Activated CD8-positive, alpha-beta memory T cell treated with anti-CD3 and anti-CD28 coated beads for 48 hours (primary cell): ENCODE measurements at regions not wholly inside any gene's neighbourhood (a gene's known extent, or its start where the extent isn't known, plus 50 kb on each side); places are given as distances from the start of the nearest gene placed in this dataset.

Experiments used
- DNase-seq, 3 experiments: peaks; one replicate each; pipeline ENCODE4 v3.0.0-alpha.2; 2020; ENCODE audit warnings: low read depth in 2 of 3, low spot score in 2 of 3

GRCh38 chr10:78571286-78571685 lies 497.5 kb upstream of the ZMIZ1 start:
- DNase-seq = no peak

DNA sequence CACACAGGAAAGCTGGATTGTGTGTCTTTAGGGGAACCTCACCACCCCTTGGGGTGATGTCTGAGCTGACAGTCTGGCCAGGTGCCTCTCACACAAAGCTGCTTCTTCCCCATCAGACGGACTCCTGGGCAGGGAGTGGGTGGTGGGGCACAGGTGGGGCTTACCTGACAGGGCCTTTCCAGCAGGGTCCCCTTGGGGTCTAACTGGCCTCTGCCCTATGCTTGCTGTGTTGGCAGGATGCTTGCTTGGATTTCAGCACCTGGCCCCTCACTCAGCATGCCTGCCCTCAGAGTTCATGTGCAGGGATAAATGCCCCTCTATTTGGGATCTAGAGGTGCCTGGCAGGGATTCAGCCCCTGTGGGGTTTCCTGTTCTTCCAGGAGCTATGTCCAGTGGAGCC lies 496.9 kb upstream of the ZMIZ1 start:
- DNase-seq = no peak

DNA sequence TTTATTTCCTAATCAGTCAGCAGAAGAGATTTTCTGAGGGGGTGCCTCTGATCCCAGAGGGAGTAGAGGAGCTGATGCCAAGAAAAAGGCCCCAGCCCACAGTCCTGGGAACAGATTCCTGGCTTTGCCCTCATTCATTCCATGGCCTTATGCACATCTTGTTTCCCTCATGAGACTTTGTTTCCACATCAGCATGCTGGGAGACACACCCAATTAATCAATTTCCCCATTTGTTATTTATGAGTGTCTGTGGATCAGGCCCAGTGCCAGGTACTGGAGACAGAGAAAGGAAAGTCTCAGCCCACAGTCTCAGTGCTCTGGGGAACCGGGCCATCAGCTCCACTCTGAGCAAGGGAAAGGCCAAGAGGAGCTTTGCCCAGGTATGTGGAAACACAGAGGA lies 496.2 kb upstream of the ZMIZ1 start:
- no peak for DNase-seq

DNA sequence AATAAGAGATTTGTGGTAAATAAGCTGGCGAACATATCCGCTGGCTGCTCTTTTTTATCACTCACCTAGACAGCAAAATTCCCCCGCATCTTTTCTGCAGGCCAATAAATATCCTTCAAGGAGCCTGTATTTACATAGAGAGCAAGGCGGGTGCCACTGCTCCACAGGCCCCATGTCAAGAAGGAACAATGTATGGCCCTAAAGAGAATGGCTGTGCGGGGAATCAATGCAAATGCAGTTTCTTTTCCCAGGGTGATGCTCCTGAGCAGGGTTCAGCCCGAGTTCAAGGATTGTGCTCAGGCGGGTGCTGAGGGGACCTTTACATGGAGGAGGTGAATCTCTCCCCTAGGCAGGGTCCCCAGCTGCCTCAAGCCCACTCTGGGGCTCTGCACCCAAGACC lies 494.2 kb upstream of the ZMIZ1 start:
- no peak for DNase-seq

DNA sequence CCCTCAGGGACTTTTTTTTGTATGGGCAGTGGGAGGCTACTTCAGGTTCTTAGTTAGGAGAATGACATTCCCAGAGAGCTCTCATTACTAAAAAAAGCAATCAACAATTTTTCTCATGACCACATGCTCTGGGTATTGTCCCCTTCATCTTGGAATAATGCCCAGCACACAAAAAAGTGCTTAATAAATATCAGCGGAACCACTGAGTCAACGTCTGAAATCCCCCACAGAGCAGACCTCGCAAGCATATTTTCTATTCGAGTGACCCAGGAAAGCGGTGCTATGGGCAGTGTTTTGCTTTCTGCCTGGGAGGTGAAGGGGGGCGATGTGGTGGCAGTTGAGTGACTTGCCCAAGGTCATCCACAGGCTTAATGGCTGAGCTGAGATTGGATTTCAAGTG lies 493.4 kb upstream of the ZMIZ1 start:
- DNase-seq = no peak

DNA sequence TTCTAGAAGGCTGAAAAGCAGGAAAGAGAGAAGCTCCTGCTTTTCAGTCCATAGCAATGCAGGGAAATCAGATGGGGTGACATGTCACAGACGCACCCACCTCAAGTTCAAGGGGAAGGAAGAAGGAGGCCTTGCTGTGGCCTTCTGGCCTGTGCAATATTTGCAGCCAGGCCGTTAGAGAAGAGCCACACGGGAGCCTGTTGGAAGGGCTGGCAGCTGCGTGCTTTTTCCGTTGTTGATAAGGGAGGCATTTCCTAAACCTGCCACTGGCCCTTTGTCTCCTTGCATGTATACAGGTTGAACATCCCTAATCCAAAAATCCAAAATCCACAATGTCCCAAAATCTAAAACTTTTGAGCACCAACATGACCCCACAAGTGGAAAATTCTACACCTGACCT lies 492.5 kb upstream of the ZMIZ1 start:
- DNase-seq = no peak

DNA sequence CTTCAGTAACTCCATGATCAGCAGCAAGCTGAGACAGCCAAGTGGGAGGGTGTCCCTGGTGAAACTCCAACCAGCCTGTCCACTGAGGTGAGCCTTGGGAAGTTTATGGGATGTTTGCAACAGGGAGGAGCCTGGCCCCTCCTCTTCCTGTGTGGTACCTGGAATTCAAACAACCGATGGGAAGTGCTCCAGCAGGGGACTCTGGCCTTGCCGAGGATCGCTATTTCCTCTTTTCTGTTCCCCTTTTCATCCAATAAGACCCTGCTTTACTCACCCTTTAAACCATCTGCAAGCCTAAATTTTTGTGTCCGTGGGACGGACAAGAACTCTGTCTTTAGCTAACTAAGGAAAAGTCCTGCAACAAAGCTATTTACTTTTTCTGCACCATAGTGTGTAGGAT lies 491.1 kb upstream of the ZMIZ1 start:
- DNase-seq = no peak

GRCh38 chr10:78578929-78579328 lies 489.8 kb upstream of the ZMIZ1 start:
- DNase-seq = peak; percentile 15 to 26 (median 23)

DNA sequence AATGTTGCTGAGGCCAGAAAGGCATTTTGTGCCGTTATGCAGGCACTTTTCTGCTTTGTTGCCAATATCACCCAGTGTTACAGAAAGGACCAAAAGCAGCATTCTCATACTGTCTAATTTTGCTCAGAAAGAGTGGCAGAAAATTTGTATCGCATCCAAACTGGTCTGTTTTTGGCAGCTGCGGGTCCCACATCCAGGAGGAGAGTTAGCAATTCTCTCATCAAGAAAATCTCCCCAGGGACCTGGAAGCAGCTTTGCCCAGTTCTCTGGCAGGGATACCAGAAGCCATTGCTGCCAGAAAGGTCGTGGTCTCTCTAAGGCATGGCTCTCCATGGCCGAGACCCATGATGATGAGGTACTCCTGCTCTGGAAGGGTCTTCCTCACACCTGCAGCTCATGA lies 489.2 kb upstream of the ZMIZ1 start:
- no peak for DNase-seq

DNA sequence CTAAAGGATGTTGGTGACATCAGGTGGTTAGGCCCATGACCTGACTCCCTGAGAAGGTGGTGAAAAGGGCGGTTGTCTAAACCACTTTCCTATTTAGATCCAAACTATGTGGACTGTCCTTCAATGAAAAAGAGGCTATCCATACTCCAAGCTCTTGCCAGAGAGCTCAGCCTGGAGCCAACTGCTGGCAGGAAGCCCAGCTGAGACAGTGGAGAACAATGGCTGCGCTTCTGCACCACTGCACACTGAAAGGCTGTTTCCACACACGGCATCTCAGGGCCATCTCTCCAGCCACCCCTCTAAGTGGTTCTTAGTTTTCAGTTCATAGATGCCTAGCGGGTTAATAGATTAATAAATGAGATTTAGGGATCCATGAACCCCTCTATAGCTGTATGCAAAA lies 488.8 kb upstream of the ZMIZ1 start:
- no peak for DNase-seq

DNA sequence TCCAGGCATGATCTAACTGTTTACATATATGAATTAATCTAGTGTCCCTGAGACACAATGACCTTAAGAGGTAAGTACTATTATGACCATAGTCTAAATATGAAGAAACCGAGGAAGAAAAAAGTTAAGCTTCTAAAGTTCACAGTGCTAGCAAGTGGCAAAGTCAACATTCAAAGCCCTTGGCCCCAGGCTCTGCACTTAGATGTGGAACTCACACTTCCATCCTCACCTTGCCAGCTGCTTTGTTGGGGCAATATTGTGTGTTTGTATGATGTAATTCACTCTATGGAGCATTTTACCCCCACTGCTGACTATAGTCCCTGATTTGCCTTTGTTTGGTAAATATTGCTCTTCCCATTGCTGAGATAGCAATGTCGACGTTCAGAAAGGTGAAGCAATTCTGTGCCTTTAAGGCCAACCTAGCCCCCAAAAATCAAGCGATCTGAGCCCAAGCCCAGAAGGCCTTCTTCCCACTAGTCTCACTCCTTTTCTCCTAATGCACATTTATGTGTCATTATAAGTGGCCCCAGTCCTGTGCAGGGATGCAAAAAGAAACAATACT lies 487.6 kb upstream of the ZMIZ1 start:
- no peak for DNase-seq

DNA sequence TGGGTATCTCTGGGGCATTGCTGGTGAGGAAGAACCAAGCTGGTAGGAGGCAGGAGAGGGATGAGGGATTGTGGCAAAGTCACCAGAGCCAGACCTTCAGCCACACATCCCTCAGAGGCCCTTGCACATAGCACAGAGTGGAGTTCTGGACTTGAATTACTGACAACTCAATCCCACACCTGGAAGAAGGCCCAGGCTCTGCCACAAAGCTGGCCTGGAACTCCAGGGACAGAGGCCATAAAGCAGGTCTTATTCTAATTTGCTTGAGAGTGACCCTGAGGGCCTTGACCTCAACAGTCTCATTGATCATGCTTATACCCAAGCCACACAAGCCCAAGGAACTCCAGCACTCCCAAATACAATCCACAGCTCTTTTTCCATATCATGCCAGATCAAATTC lies 486.2 kb upstream of the ZMIZ1 start:
- DNase-seq = no peak

GRCh38 chr10:78584266-78584665 lies 484.5 kb upstream of the ZMIZ1 start:
- DNase-seq = no peak

GRCh38 chr10:78584681-78585080 lies 484.1 kb upstream of the ZMIZ1 start:
- DNase-seq = no peak

DNA sequence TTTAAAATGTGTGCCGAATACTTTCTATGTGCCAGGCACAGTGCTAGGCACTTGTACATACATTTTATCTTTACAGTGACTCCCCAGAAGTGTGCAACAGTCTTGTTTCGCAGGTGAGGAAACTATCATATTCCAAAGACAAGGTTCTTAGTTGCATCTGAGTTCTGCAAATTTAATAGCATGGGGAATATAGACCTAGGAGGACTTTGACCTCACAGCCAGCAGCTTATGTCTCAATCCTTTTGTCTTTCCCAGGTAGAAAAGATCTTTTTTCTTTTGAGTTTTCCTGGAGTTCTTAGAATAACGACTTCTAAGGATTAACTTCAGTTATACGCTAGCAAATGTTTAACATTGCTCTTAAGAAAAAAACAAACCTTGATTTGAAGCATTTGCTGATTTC lies 482.8 kb upstream of the ZMIZ1 start:
- no peak for DNase-seq

DNA sequence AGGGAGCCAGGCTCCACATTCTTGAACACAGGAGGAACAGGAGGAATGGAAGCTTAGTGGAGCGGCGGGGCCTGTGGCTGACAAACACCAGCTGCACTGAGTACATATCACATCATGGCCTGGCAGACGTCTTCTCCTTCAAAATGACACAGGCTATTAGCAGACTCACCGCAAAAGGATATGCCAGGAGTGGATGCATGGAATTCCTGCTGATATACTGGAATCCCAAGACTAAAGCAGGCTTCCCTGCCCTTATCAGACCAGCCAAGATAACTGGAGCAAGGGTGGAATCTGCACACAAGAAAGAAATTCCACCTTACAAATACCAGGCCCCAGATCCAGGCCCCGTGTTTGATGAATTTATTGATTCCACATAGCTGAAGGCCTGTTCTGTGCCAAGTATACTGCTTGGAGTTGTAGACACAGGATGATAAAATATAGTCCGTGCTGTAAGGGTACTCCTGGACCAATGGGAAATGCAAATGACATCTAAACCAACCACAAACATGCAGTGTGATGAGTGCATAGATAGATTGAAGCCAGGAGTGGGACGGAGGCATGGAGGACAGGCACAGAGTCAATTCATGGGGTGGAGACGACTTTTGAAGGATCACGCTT lies 480.5 kb upstream of the ZMIZ1 start:
- DNase-seq = no peak

DNA sequence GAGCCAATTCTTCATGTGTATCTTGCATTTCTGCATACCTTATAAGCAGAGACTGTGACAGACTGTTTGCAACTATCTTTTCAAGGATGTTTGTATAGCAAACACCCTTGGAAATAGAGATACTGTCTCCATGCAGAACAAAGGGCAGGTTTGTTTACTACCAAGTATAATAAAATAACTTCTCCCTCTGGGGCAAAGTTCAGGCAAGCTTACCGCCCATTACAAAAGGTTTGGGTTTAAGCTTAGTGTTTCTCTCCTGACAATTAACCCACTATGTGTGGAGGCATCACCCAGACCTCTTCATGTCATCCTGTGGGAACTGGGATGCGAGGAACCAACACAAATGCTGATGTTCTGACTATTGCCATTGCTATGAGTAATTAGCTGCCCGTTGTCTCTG lies 479.1 kb upstream of the ZMIZ1 start:
- DNase-seq = no peak

DNA sequence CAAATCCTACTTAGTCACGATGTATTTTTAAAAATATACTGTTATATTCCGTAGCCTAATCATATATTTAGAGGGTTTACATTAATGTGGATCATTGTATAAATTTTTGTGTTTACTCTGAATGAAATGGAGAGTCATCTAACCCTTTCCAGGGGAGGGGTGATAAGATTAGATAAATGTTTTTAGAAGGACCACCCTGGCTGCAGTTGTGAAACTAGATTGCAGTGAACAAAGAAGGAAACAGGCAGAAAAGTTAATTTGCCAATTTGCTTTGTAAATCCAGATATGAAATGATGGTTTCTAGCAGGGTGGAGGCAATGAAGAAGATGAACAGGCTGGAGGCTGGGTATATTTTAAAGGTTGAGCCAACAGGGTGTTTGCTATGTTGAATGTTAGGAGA lies 477.7 kb upstream of the ZMIZ1 start:
- DNase-seq = no peak

DNA sequence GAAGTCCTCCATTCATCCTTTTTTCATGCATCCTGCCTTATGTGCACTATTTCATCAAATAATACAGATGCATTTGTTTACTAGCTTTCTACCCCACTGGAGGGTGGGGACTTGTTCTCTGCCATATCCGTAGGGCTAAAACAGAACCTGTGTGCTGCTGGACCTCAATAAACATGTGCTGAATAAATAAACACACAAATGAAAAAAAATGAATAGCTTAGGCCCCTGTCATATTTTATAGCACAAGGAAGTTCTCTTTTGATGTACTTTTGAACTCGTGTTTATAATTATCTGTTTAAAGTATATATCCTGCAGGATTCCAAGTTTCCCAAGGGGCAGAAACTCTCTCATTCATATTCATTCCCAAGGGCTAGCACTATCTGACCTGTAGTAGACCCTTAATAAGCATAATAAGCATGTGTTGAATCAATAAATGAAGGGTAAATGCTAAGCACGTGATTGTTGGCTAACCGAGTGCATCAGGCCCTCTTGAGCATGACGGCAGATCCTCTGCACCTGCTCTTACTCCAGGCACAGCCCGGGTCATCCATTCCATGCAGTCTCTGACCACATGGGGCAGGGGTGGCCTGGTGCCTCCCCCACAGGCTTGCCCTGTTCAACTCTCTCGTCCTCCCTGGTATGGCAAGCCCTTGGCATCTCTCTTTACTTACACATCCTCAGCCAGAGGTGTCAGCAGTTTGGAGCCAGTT lies 474.1 kb upstream of the ZMIZ1 start:
- DNase-seq = no peak

DNA sequence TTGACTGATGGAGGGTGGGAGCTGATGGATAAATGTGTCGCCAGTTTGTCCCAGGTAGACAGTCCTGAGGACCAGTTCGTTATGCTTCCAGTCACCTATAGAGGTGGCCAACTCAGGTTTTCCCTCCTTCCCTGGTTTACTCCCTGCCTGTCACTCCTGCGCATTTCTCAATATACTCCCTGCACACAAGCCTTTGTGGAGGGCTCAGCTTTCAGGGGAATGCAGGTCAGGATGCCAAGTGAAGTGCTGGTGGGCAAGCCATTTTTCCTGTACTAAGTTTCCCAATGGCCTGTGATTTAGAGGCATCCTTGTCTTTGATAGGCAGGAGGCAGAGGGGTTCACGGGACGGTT lies 473.5 kb upstream of the ZMIZ1 start:
- DNase-seq = no peak

DNA sequence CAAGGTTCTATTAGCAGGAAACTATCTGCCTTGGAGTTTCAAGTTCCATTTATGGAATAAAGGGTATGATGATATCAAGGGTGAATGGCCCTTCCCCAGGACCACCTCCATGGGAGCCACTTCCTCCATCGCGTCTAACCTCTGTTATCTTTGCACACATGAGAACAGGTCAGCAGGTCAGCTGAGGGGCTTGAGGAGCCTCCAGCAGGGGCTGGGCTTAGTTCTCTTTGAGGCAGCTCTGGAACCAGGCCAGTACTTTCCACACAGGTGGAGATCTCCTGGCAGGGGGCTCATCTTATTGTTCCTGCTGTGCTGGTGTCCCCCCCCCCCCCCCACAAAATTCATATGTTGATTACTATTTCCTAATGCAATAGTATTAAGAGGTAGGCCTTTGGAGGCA lies 472.2 kb upstream of the ZMIZ1 start:
- DNase-seq = no peak

- DNase-seq = no peak
Observed at GRCh38 chr10:78597796-78598555, 470.8 kb upstream of the ZMIZ1 start.
